ENCODE measurements at regions not wholly inside any gene's neighbourhood (a gene's known extent, or its start where the extent isn't known, plus 50 kb on each side); places are given as distances from the start of the nearest gene placed in this dataset.

DNA sequence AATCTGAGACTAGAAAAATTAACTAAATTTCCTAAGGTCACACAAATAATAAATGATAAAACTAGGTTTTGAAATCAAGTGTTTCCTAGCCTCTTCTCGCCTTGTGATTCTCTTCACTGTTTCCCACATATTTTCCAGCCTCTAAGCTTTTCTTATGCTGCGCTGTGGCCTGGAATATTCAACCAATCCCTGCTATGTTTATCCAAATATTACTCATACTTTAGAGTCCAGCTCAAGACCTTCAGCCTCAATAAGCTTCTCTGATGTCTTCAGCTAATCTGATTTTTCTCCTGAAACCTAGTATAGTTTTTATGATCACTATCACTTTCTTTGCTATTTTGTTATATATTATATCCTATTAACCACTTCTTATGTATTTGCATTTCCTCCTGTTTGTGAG, 303.1 kb upstream of the CDH6 start:
- 2% methylated on average over 2 of the region's 2 CpGs for WGBS (ENCODE audit: low lambda C conversion rate)
- Histone ChIP-seq H2AFZ (ENCODE audit: low read depth) (no peak overlapping the region), H3K79me2 (ENCODE audit: insufficient read depth) (no peaks in the 10 kb centered on the region), H3K4me1 (ENCODE audit: control insufficient read depth in 1 of 2, insufficient read depth in 2 of 2, low read depth in 1 of 2, low read length in 1 of 2) (no peaks in the 10 kb centered on the region), H3F3A (replicated peaks; ENCODE audit: insufficient read depth) (no peaks in the 10 kb centered on the region), H4K20me1 (ENCODE audit: insufficient read depth) (no peaks in the 10 kb centered on the region), H3K36me3 (replicated peaks in 1 of 2; ENCODE audit: control insufficient read depth in 1 of 2, insufficient read depth in 2 of 2, low read length in 1 of 2) (no peaks in the 10 kb centered on the region), H3K9me3 (no peaks in the 10 kb centered on the region), H3K27me3 (ENCODE audit: insufficient read depth) (no peaks in the 10 kb centered on the region), H3K9ac (no peak overlapping the region), H3K4me3 (ENCODE audit: low read depth in 2 of 2, low read length in 1 of 2) (no peak overlapping the region), H3K4me2 (no peak overlapping the region), H3K27ac (ENCODE audit: low read depth in 2 of 2, low read length in 1 of 2) (no peak overlapping the region), H3K9me2 (no peaks in the 10 kb centered on the region)
- TF ChIP-seq RAD21 (IDR thresholded peaks at IDR 0.05; ENCODE audit: low read length), result no peak
- TF ChIP-seq SMC3 (IDR thresholded peaks at IDR 0.05; ENCODE audit: low read depth, low read length), result no peak
- TF ChIP-seq EZH2phosphoT487 (IDR thresholded peaks at IDR 0.05; ENCODE audit: borderline replicate concordance, low read depth), result no peak
- no peak for TF ChIP-seq JUND (IDR thresholded peaks at IDR 0.05)
- no peak for TF ChIP-seq USF2 (IDR thresholded peaks at IDR 0.05; ENCODE audit: borderline replicate concordance, low read depth, low read length)
- no peak for TF ChIP-seq MEF2A (IDR thresholded peaks at IDR 0.05; ENCODE audit: borderline replicate concordance, low read depth)
- no peak for TF ChIP-seq FOXJ3 (CRISPR knock-in tag; IDR thresholded peaks at IDR 0.05)
- TF ChIP-seq MAX (IDR thresholded peaks at IDR 0.05; ENCODE audit: low read depth), result no peak
- TF ChIP-seq CHD2 (IDR thresholded peaks at IDR 0.05; ENCODE audit: low read length, partially characterized antibody), result no peak
- TF ChIP-seq FOSL2 (IDR thresholded peaks at IDR 0.05; ENCODE audit: borderline replicate concordance, low read depth), result no peak
- no peak for TF ChIP-seq EP300 (IDR thresholded peaks at IDR 0.05; ENCODE audit: borderline replicate concordance in 1 of 2, low read depth in 1 of 2, low read length in 1 of 2)
- DNase-seq, result no peak
- ChIA-PET POLR2A (no interaction called here), CTCF (interaction anchor here (1.1 kb wide), 1 partner anchor 15 kb away, joined by 3 read pairs; no protein-coding TSS in a partner anchor)

DNA sequence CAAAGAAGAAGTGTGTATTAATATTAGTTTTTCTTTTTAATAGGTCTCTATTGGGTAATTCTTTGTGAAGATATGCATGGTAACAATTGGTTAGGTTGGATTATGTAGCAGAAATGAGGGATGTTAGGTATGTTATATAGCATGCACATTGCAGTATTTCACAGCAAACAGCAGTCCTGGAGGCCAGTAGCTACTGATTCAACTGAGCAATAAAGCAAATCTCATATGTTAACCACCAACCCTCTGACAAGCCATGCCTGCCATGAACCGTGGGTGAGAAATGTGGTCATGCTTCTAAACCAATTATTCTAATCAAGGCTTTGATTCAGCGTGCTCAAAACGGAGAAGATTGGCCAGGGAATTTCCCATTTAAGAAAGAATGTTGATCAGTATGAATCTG, 313.0 kb upstream of the CDH6 start:
- CTCF ChIA-PET, result no interaction called here
- 6% methylated on average over 3 of the region's 3 CpGs for WGBS (ENCODE audit: low lambda C conversion rate)
- DNase-seq, result no peak

More for the DNA sequence above, 313.0 kb upstream of the CDH6 start:
- Histone ChIP-seq H3K27ac (ENCODE audit: low read depth in 2 of 2, low read length in 1 of 2) (no peak overlapping the region), H3K4me1 (ENCODE audit: control insufficient read depth in 1 of 2, insufficient read depth in 2 of 2, low read depth in 1 of 2, low read length in 1 of 2) (no peaks in the 10 kb centered on the region), H3K9me2 (no peaks in the 10 kb centered on the region), H2AFZ (ENCODE audit: low read depth) (no peak overlapping the region), H3K9ac (no peak overlapping the region), H3K36me3 (replicated peaks in 1 of 2; ENCODE audit: control insufficient read depth in 1 of 2, insufficient read depth in 2 of 2, low read length in 1 of 2) (no peaks in the 10 kb centered on the region), H3K79me2 (ENCODE audit: insufficient read depth) (no peaks in the 10 kb centered on the region), H3K27me3 (ENCODE audit: insufficient read depth) (0 out of 2 replicates have a peak, but pooled peaks cover 9% of the 10 kb centered on the region), H3K4me3 (ENCODE audit: low read depth in 2 of 2, low read length in 1 of 2) (no peak overlapping the region), H3F3A (replicated peaks; ENCODE audit: insufficient read depth) (no peaks in the 10 kb centered on the region), H3K9me3 (no peaks in the 10 kb centered on the region), H4K20me1 (ENCODE audit: insufficient read depth) (no peaks in the 10 kb centered on the region), H3K4me2 (no peak overlapping the region)
- POLR2A ChIA-PET, result no interaction called here
- TF ChIP-seq, protein P1, sequence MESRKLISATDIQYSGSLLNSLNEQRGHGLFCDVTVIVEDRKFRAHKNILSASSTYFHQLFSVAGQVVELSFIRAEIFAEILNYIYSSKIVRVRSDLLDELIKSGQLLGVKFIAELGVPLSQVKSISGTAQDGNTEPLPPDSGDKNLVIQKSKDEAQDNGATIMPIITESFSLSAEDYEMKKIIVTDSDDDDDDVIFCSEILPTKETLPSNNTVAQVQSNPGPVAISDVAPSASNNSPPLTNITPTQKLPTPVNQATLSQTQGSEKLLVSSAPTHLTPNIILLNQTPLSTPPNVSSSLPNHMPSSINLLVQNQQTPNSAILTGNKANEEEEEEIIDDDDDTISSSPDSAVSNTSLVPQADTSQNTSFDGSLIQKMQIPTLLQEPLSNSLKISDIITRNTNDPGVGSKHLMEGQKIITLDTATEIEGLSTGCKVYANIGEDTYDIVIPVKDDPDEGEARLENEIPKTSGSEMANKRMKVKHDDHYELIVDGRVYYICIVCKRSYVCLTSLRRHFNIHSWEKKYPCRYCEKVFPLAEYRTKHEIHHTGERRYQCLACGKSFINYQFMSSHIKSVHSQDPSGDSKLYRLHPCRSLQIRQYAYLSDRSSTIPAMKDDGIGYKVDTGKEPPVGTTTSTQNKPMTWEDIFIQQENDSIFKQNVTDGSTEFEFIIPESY (IDR thresholded peaks at IDR 0.05; ENCODE audit: borderline replicate concordance, low read depth), result no peak
- TF ChIP-seq EP300 (IDR thresholded peaks at IDR 0.05; ENCODE audit: borderline replicate concordance in 1 of 2, low read depth in 1 of 2, low read length in 1 of 2), result no peak
- no peak for TF ChIP-seq TCF12 (IDR thresholded peaks at IDR 0.05)
- TF ChIP-seq NFIC (IDR thresholded peaks at IDR 0.05; ENCODE audit: borderline replicate concordance), result no peak
- no peak for TF ChIP-seq RAD21 (IDR thresholded peaks at IDR 0.05; ENCODE audit: low read length)

Measured in SK-N-SH (cell line).